ENCODE measurements at regions not wholly inside any gene's neighbourhood (a gene's known extent, or its start where the extent isn't known, plus 50 kb on each side); places are given as distances from the start of the nearest gene placed in this dataset.

DNA sequence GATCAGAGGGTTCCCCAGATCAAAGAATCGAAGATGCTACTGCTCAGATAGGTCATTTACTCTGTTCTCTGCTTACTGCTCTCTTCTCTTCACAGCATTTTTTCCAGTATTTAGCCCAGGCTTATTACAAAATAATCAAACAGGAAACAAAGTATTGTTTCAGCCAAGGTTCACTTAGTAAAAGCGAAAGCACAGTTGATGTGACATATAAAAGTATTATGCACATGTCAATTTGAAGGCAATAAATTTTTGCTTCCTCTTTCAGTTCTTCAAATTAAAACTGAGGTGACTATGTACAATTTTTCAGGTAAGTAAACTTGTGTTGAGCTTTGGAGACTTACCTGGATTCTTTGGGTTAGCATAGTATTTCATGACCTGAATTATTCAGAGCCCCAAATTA is 262.8 kb upstream of the CHST9 start:
- Histone ChIP-seq H3K9me3 (ENCODE audit: control insufficient read depth in 1 of 2, insufficient read depth in 1 of 2, low read depth in 1 of 2, low read length in 2 of 2) (peaks cover 0 to 4% of the 10 kb centered on the region in 2 experiments; a peak in 1 of 4 replicates), H4K20me1 (ENCODE audit: insufficient read depth) (no peaks in the 10 kb centered on the region), H3K4me1 (ENCODE audit: control insufficient read depth in 1 of 2, insufficient read depth in 2 of 2, low read length in 2 of 2) (no peaks in the 10 kb centered on the region), H3K36me3 (ENCODE audit: control insufficient read depth in 1 of 2, insufficient read depth in 2 of 2, low read length in 2 of 2) (no peaks in the 10 kb centered on the region), H3K9ac (ENCODE audit: low read length) (no peak overlapping the region), H3K79me2 (ENCODE audit: insufficient read depth, low read length) (no peaks in the 10 kb centered on the region), H3K4me2 (ENCODE audit: low read length) (no peak overlapping the region), H3K27ac (ENCODE audit: low read depth, low read length) (no peak overlapping the region), H3K27me3 (ENCODE audit: insufficient read depth, low read length) (no peaks in the 10 kb centered on the region), H3K4me3 (replicated peaks in 1 of 2; ENCODE audit: low read depth in 1 of 2, low read length in 2 of 2) (no peak overlapping the region), H3K9me2 (ENCODE audit: insufficient read depth) (no peaks in the 10 kb centered on the region), H2AFZ (ENCODE audit: low read depth, low read length, poor library complexity, severe bottlenecking) (no peak overlapping the region)
- intact Hi-C loops (cut with micrococcal nuclease): no loop called here
- no peak for DNase-seq (ENCODE audit: low read depth, low spot score)
- POLR2A ChIA-PET: no interaction called here
- CTCF ChIA-PET: no interaction called here
- RAD21 ChIA-PET (ENCODE audit: low non-redundant PET in 1 of 2, low total read pairs in 2 of 2, uncharacterized antibody in 2 of 2, unreplicated experiment in 2 of 2): no interaction called here
- ATAC-seq: no peak
- TF ChIP-seq EZH2phosphoT487 (IDR thresholded peaks at IDR 0.05; ENCODE audit: borderline replicate concordance) (no peak), ELF1 (IDR thresholded peaks at IDR 0.05; ENCODE audit: borderline replicate concordance, low read depth) (no peak), CBX3 (IDR thresholded peaks at IDR 0.05; ENCODE audit: low read depth) (no peak), FOSL1 (IDR thresholded peaks at IDR 0.05; ENCODE audit: low read depth) (no peak), SRF (IDR thresholded peaks at IDR 0.05; ENCODE audit: low read depth) (no peak), EZH2 (IDR thresholded peaks at IDR 0.05) (no peak)
- no TSS peak for BruUV-seq (replicated peaks)

DNA sequence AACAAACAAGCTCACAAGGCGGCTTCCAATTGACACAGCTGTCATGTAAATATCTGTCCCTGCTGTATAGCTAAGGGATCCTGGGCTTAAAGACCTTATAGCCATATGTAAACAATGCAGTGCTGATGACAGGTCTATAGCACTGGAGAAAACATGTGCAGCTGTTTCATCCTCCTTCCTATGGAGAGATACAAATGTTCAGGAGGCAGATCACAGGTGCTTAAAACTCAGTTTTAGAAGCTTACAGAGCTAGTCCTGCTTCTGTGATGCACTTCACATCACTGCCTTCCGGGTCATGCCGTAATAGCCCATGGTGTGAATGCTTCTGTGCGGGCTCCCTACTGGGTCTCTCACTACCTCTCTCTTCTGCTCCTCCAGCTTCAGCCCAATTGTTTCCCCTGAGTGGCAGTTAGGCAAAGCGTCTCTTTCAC is 262.4 kb upstream of the CHST9 start:
- no peak for DNase-seq (ENCODE audit: low read depth, low spot score)
- Histone ChIP-seq H3K36me3 (ENCODE audit: control insufficient read depth in 1 of 2, insufficient read depth in 2 of 2, low read length in 2 of 2) (no peaks in the 10 kb centered on the region), H3K4me1 (ENCODE audit: control insufficient read depth in 1 of 2, insufficient read depth in 2 of 2, low read length in 2 of 2) (no peaks in the 10 kb centered on the region), H4K20me1 (ENCODE audit: insufficient read depth) (no peaks in the 10 kb centered on the region), H3K4me2 (ENCODE audit: low read length) (no peak overlapping the region), H3K9me3 (ENCODE audit: control insufficient read depth in 1 of 2, insufficient read depth in 1 of 2, low read depth in 1 of 2, low read length in 2 of 2) (peaks cover 0 to 4% of the 10 kb centered on the region in 2 experiments; a peak in 1 of 4 replicates), H3K9ac (ENCODE audit: low read length) (no peak overlapping the region), H3K79me2 (ENCODE audit: insufficient read depth, low read length) (no peaks in the 10 kb centered on the region), H3K27ac (ENCODE audit: low read depth, low read length) (no peak overlapping the region), H3K4me3 (replicated peaks in 1 of 2; ENCODE audit: low read depth in 1 of 2, low read length in 2 of 2) (no peak overlapping the region), H3K9me2 (ENCODE audit: insufficient read depth) (no peaks in the 10 kb centered on the region), H2AFZ (ENCODE audit: low read depth, low read length, poor library complexity, severe bottlenecking) (no peak overlapping the region), H3K27me3 (ENCODE audit: insufficient read depth, low read length) (no peaks in the 10 kb centered on the region)
- no TSS peak for BruUV-seq (replicated peaks)
- ChIA-PET CTCF (no interaction called here), RAD21 (ENCODE audit: low non-redundant PET in 1 of 2, low total read pairs in 2 of 2, uncharacterized antibody in 2 of 2, unreplicated experiment in 2 of 2) (no interaction called here), POLR2A (no interaction called here)
- intact Hi-C loops (cut with micrococcal nuclease): no loop called here
- no peak for ATAC-seq
- TF ChIP-seq SIN3A (IDR thresholded peaks at IDR 0.05; ENCODE audit: low read depth): no peak
- no peak for TF ChIP-seq SP1 (IDR thresholded peaks at IDR 0.05; ENCODE audit: low read depth)
- no peak for TF ChIP-seq RAD21 (IDR thresholded peaks at IDR 0.05; ENCODE audit: low read depth)
- no peak for TF ChIP-seq YY1 (IDR thresholded peaks at IDR 0.05; ENCODE audit: extremely low read depth, insufficient replicate concordance, low read depth, low read length)
- no peak for TF ChIP-seq ELF1 (IDR thresholded peaks at IDR 0.05; ENCODE audit: borderline replicate concordance, low read depth)
- TF ChIP-seq ZNF274 (IDR thresholded peaks at IDR 0.05; ENCODE audit: low read depth, low read length): no peak
- TF ChIP-seq EZH2 (IDR thresholded peaks at IDR 0.05): no peak
- no peak for TF ChIP-seq CEBPB (IDR thresholded peaks at IDR 0.05; ENCODE audit: low read depth)
- TF ChIP-seq, protein P1, sequence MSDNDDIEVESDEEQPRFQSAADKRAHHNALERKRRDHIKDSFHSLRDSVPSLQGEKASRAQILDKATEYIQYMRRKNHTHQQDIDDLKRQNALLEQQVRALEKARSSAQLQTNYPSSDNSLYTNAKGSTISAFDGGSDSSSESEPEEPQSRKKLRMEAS (IDR thresholded peaks at IDR 0.05): no peak
- TF ChIP-seq, protein P2, sequence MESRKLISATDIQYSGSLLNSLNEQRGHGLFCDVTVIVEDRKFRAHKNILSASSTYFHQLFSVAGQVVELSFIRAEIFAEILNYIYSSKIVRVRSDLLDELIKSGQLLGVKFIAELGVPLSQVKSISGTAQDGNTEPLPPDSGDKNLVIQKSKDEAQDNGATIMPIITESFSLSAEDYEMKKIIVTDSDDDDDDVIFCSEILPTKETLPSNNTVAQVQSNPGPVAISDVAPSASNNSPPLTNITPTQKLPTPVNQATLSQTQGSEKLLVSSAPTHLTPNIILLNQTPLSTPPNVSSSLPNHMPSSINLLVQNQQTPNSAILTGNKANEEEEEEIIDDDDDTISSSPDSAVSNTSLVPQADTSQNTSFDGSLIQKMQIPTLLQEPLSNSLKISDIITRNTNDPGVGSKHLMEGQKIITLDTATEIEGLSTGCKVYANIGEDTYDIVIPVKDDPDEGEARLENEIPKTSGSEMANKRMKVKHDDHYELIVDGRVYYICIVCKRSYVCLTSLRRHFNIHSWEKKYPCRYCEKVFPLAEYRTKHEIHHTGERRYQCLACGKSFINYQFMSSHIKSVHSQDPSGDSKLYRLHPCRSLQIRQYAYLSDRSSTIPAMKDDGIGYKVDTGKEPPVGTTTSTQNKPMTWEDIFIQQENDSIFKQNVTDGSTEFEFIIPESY (IDR thresholded peaks at IDR 0.05; ENCODE audit: extremely low read depth, insufficient replicate concordance, low read length): no peak
- no peak for TF ChIP-seq POLR2AphosphoS5 (IDR thresholded peaks at IDR 0.05; ENCODE audit: low read depth, low read length)
- no peak for TF ChIP-seq EGR1 (IDR thresholded peaks at IDR 0.05; ENCODE audit: low read depth)
- no peak for TF ChIP-seq FOSL1 (IDR thresholded peaks at IDR 0.05; ENCODE audit: low read depth)
- TF ChIP-seq, protein P3, sequence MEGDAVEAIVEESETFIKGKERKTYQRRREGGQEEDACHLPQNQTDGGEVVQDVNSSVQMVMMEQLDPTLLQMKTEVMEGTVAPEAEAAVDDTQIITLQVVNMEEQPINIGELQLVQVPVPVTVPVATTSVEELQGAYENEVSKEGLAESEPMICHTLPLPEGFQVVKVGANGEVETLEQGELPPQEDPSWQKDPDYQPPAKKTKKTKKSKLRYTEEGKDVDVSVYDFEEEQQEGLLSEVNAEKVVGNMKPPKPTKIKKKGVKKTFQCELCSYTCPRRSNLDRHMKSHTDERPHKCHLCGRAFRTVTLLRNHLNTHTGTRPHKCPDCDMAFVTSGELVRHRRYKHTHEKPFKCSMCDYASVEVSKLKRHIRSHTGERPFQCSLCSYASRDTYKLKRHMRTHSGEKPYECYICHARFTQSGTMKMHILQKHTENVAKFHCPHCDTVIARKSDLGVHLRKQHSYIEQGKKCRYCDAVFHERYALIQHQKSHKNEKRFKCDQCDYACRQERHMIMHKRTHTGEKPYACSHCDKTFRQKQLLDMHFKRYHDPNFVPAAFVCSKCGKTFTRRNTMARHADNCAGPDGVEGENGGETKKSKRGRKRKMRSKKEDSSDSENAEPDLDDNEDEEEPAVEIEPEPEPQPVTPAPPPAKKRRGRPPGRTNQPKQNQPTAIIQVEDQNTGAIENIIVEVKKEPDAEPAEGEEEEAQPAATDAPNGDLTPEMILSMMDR (IDR thresholded peaks at IDR 0.05 in 2 of 3, conservative IDR thresholded peaks at IDR 0.05 in 1 of 3; ENCODE audit: borderline replicate concordance in 1 of 3, insufficient read depth in 1 of 3, low read depth in 2 of 3, low read length in 2 of 3): no peak
- no peak for TF ChIP-seq EZH2phosphoT487 (IDR thresholded peaks at IDR 0.05; ENCODE audit: borderline replicate concordance)
- TF ChIP-seq TCF7L2 (IDR thresholded peaks at IDR 0.05; ENCODE audit: borderline replicate concordance, extremely low read depth, insufficient read depth, insufficient read length): no peak
- no peak for TF ChIP-seq CBX3 (IDR thresholded peaks at IDR 0.05; ENCODE audit: low read depth)

Measured in HCT116 (cell line).